Islet precursor cell (in vitro differentiated cells): ENCODE measurements at regions not wholly inside any gene's neighbourhood (a gene's known extent, or its start where the extent isn't known, plus 50 kb on each side); places are given as distances from the start of the nearest gene placed in this dataset.
A peak's percentile ranks its signal among the peaks of the same experiment; 100 is the strongest.

Experiments used
- DNase-seq: peaks from one replicate; pipeline ENCODE4 v3.0.0-alpha.2; 2018

DNA sequence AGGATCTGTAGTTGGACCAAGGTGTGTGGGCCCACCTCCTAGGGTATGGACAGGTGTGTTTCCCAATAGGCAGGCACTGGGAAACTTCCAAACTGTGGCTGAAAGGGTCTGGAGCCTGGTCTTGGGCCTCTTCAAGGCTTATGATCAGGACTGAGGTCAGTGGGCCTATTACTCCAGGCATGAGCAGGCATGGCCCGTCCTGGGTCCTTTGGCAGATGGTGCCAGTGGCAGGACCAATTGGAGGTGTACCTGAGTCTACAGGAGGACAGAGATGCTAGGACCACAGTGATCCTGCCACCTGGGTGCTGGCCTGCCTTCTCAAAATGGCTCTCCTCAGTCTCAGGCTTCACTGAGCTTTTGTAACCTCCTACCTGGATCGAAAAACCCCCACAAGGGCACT is 95.4 kb downstream of the RAB18 start:
- DNase-seq = no peak

DNA sequence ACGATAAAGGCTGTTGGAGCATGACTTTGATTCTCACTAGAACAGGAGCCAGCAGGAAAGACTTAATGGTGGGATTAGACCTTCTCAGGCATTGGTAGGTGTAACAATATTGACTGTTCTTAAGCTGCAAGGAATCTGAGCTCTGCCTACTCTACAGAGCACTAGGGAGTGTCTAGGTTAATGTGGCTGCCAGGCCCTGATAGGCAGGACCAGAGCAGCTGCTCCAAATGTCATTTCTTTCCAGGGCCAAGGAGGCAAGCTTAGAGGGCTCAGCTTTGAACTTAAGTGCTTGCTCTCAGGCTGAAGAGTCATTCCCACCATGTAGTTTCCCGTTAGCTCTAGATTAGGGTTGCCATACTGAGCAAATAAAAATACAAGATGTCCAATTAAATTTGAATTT is 96.8 kb downstream of the RAB18 start:
- no peak for DNase-seq

DNA sequence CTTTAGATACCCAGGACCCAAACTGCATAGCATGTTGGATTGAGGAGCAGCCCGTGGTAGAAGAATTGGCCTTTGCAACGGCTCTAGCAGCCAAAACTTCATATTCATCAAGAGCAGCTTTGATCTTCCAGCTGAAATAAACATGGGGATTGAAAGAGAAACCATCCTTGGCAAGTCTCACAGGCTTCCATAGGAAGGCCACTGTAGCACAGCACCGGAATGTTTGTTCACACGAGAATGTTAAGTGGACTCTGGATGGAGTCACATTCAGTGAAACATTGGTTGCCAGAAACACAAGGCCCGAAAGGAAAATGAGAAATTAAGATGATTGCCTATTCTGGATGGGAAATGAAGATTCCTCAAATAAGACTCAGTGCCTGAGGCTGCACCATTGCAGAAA is 97.4 kb downstream of the RAB18 start:
- DNase-seq = no peak

DNA sequence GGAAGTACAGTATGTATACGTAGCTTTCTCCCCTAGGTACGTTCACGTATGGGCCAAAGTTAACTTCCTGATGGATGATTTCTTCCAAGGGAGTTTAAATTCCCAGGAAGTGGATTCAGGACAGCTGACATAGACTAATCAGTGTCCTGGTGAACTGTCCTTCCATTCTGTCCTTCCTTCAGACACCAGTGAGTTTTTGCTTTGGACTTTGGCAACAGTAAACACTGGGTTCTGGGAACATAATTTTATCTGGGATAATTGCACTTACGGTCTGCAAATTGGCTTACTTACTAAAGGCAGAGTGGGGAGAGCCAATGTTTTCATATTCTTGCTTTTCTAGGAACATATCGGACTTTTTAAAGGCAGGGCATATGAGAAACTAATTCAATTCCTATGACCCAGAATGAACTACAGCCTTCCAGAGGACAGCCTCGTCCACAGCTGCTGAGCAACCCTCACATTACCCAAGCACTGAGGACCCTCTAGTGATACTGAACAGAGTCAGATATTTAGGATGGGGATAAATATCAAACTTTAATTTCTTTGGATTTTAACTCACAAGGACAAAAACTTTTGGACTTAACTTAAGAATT is 97.9 kb downstream of the RAB18 start:
- DNase-seq = no peak

DNA sequence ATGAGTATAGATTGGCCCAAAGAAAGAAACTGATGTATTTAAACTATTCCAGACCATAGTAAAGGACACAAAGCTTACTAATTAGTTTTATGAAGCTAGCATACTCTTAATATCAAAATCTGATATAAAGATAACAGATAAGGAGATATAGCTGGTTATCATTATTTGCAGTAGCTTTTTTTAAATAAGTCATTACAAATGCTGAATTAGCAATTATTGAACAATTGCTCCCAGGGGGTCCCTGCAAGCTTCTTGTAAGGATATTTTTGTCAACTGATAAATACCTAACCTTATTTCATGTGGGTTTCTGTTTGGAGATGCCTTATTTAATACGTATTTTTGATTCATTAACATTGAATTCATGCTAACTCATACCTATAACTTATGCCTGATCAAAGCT is 99.0 kb downstream of the RAB18 start:
- DNase-seq = no peak

DNA sequence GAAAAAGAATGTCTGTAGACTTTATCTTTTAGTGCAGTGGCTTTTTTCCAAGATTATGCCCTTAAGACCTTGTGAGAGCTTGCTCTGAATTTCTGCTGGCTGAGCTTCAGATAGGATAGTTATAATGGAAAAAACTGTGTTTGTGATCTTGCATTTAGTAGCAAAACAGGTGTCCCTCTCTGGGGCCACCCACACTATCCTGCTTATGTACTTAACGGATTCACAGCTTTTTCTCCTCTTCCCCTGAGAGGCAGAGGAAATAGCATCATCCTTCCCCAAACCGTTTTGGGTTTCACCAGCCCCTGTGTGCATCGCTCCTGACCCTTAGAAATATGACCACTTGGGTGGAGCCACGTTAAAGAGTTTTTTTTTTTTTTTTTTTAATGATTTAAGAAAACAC is 101.2 kb downstream of the RAB18 start:
- DNase-seq = no peak

DNA sequence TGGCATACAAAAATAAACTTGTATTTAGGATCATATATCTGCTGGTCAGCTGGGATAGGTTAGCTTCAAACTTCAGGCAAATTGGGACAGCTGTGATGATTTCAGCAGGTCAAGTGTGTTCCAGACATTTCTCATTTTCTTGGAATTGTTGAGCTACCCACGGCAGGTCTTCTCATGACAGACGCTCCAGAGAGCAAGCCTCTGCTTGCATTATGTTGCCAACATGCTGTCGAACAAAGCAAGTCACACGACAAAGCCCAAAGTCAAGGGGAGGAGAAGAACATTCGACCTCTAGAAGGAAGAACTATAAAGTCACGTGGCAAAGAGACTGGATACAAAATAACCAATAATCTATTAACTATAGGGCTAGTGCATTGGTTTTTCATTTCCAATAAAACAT is 103.5 kb downstream of the RAB18 start:
- DNase-seq = no peak

DNA sequence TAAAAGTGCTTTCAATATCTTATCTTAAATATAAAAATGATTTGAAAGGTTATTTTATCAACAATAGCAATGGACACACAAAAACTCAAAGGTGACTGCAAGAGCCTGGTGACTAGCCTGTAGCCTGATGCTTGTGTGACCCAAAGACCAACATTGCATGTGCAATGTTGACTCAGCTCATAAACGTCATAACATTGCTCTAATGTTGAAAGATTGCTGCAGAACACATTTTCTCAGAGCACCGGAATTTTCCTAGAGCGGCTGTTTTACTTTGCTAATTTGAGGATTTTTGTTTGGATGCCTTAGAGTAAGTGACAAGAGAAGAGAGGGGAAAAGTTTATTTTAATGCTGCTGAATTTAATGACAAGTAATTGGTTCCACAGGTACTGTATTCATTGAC is 107.1 kb downstream of the RAB18 start:
- DNase-seq = no peak

DNA sequence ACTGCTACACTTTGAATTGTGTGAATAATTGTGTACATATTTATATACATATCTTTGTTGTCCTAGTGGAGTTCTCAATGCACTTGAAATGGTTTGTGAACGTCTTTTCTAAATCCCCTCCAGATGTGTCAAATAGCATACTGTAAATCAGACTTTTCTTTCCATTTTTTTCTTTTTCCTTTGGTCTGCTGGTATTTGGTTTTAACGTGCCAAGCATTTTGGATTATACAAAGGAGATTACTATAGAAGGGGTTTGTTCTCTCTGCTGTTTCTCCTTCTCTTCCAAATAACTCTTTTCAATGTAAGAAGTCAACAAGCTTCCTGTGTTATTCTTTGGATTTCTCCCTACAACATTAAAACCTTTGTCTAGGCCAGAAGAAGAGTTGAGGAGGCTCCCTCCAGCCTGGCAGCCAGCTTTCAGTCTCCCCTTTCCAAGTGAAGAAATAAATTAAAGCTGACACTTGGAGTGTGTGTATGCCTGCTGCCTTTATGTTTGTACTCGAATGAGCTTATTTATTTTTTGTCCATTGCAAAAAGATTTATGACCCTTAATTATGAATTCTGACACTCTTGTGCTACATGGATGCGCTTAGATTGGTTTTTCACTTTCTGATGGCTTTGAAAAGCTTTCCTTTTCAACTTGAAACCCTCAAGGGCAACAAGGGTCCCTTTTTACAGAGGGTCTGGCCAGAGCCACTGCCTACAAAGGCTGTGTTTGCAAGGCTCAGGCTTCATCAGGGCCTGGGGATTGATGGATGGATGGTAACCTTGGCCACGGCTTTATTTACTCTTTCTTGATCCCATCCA is 107.8 kb downstream of the RAB18 start:
- no peak for DNase-seq

DNA sequence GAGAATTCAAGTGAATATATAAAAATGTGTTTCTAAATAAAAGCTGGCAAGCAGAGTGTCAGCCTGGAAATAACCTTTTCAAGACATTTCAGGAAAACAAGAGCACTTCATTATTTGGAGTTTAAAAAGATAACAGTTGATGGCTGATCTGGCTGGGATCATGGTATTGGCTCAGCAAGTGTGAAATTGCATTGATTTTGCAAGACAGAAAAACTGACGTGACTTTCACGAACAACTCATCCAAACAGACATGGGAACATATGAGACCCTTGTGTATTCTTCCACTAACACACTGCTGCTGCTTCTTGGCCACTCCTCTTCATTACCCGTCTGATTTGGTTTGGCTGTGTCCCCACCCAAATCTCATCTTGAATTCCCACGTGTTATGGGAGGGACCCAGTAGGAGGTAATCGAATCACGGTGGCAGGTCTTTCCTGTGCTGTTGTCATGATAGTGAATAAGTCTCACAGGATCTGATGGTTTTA is 108.5 kb downstream of the RAB18 start:
- DNase-seq = no peak

DNA sequence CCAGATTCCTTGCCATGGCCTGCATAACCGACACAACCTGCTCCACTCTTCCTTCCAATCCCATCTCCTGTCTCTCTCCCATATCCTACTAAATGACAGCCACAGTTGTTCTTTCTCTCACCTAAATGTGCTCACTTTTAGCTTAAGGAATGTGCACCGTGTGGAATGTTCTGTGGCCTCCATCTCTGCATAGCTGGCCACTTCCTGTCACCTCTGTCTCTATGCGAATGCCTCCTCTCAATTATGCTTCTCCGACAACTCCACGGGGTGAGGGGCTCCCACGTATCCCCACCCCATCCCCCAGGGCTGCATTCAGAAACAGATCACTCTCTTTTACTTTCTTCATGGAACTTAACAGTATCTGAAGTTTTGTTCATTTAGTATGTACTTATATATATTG is 110.7 kb downstream of the RAB18 start:
- peak; percentile 59 for DNase-seq

DNA sequence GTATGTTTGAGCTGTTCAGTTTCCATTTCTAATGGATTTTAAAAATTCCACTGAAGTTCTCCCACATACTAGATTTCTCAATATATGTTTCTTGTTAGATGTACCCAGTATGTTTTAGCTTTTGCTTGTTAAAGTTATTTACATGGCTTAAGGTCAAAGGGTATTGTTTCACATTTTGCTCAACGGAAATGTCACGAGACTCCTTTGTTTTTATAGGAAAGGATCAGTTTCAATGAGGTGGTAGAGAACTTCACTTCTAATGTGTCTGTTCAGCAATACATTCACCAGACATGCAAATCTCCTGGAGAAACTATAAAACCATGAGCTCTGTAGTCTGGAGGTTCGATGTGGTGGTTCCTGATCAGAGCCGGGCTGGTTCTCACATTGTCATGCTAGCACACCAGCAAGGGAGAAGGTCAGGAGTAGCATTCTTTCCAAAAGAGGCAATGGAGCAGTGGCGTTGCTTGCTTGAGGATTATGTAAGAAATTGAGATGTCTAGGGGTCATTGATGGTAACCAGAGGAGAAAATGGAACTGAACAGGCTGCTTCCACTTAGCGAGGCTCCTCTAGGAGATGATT is 114.0 kb downstream of the RAB18 start:
- DNase-seq = no peak

DNA sequence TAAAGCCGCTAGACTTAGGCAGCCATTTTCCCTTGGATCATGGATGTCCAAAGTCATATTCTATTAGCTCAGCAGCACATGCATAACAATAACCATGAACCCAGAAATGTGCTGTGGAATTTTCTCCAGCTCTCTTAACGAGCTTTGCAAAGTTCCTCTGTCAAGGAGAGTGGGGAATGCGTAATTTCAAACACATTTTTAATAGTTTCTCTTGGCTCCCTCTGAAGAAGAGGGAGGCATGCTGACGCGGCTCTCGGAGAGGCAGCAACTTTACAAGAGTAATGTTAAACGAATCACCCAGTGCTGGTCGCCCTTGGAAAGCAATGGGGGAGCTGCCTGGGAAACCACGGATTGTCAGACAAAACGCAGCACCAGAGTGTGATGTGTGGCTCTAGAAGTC is 114.8 kb downstream of the RAB18 start:
- DNase-seq = no peak

DNA sequence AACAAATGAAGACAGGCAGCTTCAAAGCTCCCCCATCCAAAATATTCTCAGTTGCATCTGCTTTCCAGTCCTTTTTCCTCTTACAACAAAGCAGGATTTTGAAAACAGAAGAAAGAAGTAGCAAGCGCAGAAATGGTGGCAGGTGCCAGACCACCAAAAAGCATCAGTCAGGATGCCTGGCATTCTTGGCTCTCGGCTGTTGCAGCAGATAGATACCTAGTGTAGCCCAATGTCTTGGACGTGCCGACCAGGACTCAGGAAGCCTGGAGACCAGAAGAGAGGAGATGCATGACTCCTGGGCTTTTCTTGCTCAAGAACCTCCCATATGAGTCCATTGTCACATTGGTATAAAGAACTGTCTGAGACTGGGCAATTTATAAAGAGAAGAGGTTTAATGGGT is 115.2 kb downstream of the RAB18 start:
- DNase-seq = no peak

DNA sequence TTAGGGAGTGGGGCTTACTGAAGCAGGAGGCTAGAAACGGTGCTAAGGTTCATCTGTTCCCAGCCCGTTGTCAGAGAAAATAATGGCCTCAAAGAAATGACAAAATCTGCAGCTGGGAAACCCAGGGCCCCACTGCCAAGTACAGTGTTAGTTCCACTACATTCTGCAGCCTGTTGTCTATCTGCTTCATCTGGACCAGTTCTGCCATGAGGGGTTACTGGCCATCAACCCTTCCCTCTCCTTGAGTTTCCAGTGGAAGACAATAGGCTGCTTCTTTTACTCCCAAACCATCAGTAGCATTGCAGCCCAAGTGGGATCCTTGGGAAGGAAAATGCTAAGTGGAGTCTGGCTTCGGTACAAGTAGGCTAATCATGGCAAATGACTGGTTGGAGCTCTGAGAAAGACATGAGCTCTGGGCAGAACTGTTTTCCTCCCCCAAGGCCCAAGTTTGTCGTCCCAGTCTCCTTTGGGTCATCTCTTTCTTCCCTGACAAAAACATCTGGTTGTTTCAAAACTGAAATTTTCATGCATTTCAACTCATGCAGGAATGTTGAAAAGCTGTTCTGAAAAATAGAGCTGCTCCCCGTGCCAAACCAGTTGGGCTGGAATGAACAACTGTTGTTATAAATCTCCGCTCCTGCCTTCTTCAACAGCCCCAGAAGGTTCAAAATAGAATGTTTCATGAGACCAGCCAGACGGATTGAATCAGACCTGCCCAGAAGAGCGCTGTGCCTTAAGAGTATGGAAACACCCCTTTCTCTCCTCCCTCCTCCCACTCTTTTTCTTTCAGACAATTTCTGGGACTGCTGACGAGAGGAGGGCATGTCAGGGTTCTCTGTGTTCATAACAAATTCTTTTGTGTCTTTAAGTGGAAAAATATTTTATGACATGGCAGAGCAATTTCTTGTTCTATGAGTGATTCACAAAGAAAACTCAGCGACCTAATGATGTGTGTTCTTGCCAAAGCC is 116.6 kb downstream of the RAB18 start:
- no peak for DNase-seq

DNA sequence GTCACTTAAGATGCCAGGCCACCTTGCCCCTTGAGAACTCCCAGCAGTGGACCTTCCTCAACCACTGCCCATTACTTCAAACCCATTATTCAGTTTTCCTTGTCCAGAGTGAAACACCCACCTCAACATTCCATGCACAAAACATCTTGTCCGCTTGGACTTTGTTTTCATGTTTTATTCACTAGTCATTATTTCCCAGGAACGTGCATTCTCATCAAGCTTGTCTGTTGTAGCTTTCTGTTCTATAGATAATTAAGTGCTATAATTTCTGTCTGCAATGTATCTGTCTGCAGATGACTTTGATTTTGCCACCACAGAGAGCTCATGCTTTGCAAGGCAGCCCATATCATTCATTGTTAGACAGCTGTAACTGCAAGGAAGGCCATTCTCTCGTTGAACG is 117.4 kb downstream of the RAB18 start:
- no peak for DNase-seq

DNA sequence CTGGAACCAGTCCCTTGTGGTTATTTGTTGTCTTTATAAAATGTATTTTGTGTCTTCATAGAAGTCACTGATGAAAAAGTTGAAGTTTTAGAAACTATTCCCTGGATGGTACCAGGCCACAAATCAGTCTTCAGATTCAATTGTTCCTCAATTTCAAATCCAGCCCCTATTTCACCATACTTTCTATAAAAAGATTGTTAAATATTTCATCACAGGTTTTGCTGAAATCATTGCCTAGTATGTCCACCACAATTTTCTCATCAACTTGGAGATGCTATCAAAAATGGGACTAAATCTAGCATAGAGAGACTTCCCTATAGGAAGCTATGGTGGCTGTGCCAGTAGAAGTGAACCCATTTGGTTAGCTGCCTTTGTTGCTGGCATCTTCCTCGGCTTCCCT is 118.5 kb downstream of the RAB18 start:
- DNase-seq = no peak
